Nephron progenitor cell (in vitro differentiated cells): ENCODE measurements at regions not wholly inside any gene's neighbourhood (a gene's known extent, or its start where the extent isn't known, plus 50 kb on each side); places are given as distances from the start of the nearest gene placed in this dataset.

ENCODE experiments used
- DNase-seq: peaks from one replicate; pipeline ENCODE4 v3.0.0; 2021
- H3K27ac Mint-ChIP-seq: 2 replicates; pipeline ENCODE4 v1.8.0; 2021; ENCODE audit warnings: mild to moderate bottlenecking, moderate library complexity, mixed read lengths
- H3K27me3 Mint-ChIP-seq: 2 replicates; pipeline ENCODE4 v1.8.0; 2021; ENCODE audit warnings: mild to moderate bottlenecking, low read depth, mixed read lengths; ENCODE audit not compliant: poor library complexity
- H3K36me3 Mint-ChIP-seq: 2 replicates; pipeline ENCODE4 v1.8.0; 2021; ENCODE audit warnings: low read depth, mixed read lengths
- H3K4me1 Mint-ChIP-seq: 2 replicates; pipeline ENCODE4 v1.8.0; 2021; ENCODE audit warnings: mixed read lengths
- H3K4me3 Mint-ChIP-seq: 2 replicates; pipeline ENCODE4 v1.8.0; 2021; ENCODE audit warnings: mild to moderate bottlenecking, moderate library complexity, mixed read lengths
- H3K9me3 Mint-ChIP-seq: 2 replicates; pipeline ENCODE4 v1.8.0; 2021; ENCODE audit warnings: mild to moderate bottlenecking, moderate library complexity, mixed read lengths
- CTCF ChIP-seq: fragments of 200-600 bp; sonication (generic); IDR thresholded peaks from 2 replicates; pipeline ENCODE4 v1.5.0; 2021; ENCODE audit warnings: antibody characterized with exemption

- TF ChIP-seq CTCF: no peak
- Mint-ChIP-seq H3K27me3 (peaks cover 10% of the 10 kb centered on the region), H3K4me3 (peak overlapping the region; percentile 35), H3K4me1 (peaks cover 28% of the 10 kb centered on the region), H3K36me3 (no peaks in the 10 kb centered on the region), H3K27ac (peak overlapping the region; percentile 64), H3K9me3 (peaks cover 14% of the 10 kb centered on the region)
- DNase-seq: no peak
These were observed 280.3 kb upstream of the RORA start for GRCh38 chr15:61509327-61509840.

DNA sequence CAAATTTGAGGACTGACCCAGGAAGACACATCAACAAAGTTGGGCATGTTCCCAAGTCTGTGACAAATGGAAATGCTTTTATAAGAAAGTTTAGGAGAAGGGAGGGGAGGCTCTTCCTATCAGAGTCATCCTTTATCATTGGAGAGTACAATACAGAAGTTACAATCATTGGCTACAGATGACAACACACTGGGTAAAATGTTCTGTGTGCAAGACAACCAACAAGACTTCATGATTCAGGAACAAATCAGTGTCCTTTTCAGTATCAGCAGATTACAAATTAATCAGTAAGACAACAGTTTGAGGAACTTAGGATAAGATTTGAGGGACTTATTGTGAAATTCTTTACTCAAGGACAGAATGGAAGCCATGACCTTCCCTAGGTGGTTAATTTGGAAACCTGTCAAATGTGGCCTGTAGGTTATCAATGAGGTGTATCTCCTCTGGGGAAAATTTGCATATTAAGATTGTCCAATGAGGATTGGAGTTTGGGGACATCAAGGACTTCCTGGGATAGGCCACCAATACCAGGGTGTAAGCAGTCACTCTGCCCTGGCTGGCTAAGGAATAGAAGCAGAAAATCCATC is 274.4 kb upstream of the RORA start:
- H3K36me3 Mint-ChIP-seq: no peaks in the 10 kb centered on the region
- no peak overlapping the region for H3K4me3 Mint-ChIP-seq
- H3K27ac Mint-ChIP-seq: no peak overlapping the region
- no peak for TF ChIP-seq CTCF
- peaks cover 6% of the 10 kb centered on the region for H3K27me3 Mint-ChIP-seq
- no peak for DNase-seq
- H3K9me3 Mint-ChIP-seq: no peaks in the 10 kb centered on the region
- H3K4me1 Mint-ChIP-seq: peaks cover 21% of the 10 kb centered on the region

- H3K9me3 Mint-ChIP-seq: no peaks in the 10 kb centered on the region
- no peak for DNase-seq
- H3K36me3 Mint-ChIP-seq: no peaks in the 10 kb centered on the region
- H3K4me1 Mint-ChIP-seq: peaks cover 15% of the 10 kb centered on the region
- peaks cover 6% of the 10 kb centered on the region for H3K27me3 Mint-ChIP-seq
- no peak overlapping the region for H3K27ac Mint-ChIP-seq
- H3K4me3 Mint-ChIP-seq: no peak overlapping the region
- no peak for TF ChIP-seq CTCF
These were observed 272.8 kb upstream of the RORA start for GRCh38 chr15:61501815-61502389.

GRCh38 chr15:61500951-61501620 is 272.0 kb upstream of the RORA start:
- peaks cover 6% of the 10 kb centered on the region for H3K27me3 Mint-ChIP-seq
- H3K4me3 Mint-ChIP-seq: no peak overlapping the region
- TF ChIP-seq CTCF: no peak
- no peaks in the 10 kb centered on the region for H3K9me3 Mint-ChIP-seq
- peaks cover 15% of the 10 kb centered on the region for H3K4me1 Mint-ChIP-seq
- no peaks in the 10 kb centered on the region for H3K36me3 Mint-ChIP-seq
- H3K27ac Mint-ChIP-seq: no peak overlapping the region
- no peak for DNase-seq

GRCh38 chr15:61500523-61500922 is 271.4 kb upstream of the RORA start:
- no peak for DNase-seq
- H3K27ac Mint-ChIP-seq: no peak overlapping the region
- no peak for TF ChIP-seq CTCF

More at GRCh38 chr15:61500523-61500922, 271.4 kb upstream of the RORA start:
- H3K36me3 Mint-ChIP-seq: no peaks in the 10 kb centered on the region
- H3K4me3 Mint-ChIP-seq: no peak overlapping the region
- peaks cover 15% of the 10 kb centered on the region for H3K4me1 Mint-ChIP-seq
- H3K27me3 Mint-ChIP-seq: peaks cover 6% of the 10 kb centered on the region
- no peaks in the 10 kb centered on the region for H3K9me3 Mint-ChIP-seq
